ES-I3 (cell line): ENCODE measurements at regions not wholly inside any gene's neighbourhood (a gene's known extent, or its start where the extent isn't known, plus 50 kb on each side); places are given as distances from the start of the nearest gene placed in this dataset.

Experiments
- H3K36me3 ChIP-seq: 2 replicates; pipeline ENCODE4 v1.6.1; 2013; ENCODE audit warnings: mild to moderate bottlenecking, low read length, control low read depth, moderate library complexity; ENCODE audit not compliant: insufficient read depth
- H3K4me1 ChIP-seq: 2 replicates; pipeline ENCODE4 v1.6.1; 2013; ENCODE audit warnings: mild to moderate bottlenecking, control low read depth, low read length; ENCODE audit not compliant: insufficient read depth
- H3K9ac ChIP-seq: 2 replicates; pipeline ENCODE4 v1.6.1; 2013; ENCODE audit warnings: low read depth, mild to moderate bottlenecking, low read length, moderate library complexity
- H3K9me3 ChIP-seq: 2 replicates; pipeline ENCODE4 v1.6.1; 2013; ENCODE audit warnings: mild to moderate bottlenecking, low read length, moderate library complexity; ENCODE audit not compliant: control insufficient read depth, insufficient read depth

DNA sequence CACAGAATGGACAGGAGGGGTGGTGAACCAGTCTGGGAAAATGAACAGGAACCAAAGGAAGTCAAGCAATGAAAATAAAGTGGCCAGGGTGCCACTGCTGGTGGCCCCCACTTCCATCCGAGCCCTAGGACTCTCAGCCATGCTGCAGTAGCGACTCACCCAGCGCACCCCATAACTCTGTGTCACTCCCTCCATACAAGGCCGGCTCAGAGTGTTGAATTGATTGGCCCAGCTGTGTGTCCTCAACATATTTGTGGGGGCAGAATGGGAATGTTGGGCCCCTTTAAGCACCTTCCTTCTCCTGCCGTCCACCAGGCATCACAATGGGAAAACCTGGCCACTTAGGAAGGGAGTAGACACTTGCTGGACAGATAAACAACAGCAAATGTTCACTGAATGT is 169.0 kb upstream of the SDK2 start:
- H3K9ac ChIP-seq, result no peak overlapping the region
- H3K9me3 ChIP-seq, result peaks cover 1% of the 10 kb centered on the region; the same call in 1 of the 2 replicates
- peaks cover 15% of the 10 kb centered on the region for H3K4me1 ChIP-seq
- no peaks in the 10 kb centered on the region for H3K36me3 ChIP-seq

GRCh38 chr17:73814075-73814474 is 169.8 kb upstream of the SDK2 start:
- peaks cover 9% of the 10 kb centered on the region for H3K9me3 ChIP-seq
- peaks cover 15% of the 10 kb centered on the region for H3K4me1 ChIP-seq
- no peak overlapping the region for H3K9ac ChIP-seq
- H3K36me3 ChIP-seq, result no peaks in the 10 kb centered on the region

DNA sequence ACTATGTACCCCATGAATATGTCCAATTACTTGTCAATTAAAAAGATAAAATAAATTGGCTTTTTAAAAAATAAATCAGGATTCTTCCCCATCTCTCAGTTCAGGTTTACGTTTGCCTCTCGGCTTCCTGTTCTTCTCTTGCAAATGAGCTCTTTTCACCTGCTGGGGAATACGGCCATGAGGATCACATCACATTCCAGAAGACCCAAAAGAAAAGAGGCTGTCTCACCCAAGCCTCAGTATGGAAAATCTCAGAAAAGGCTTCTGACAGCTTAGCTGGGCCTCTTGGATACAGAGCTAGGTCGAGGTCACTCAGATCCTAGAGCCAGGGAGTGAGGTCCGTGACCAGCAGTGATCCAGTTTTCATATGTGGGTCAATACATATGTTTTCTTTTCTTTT is 171.2 kb upstream of the SDK2 start:
- Histone ChIP-seq H3K36me3 (no peaks in the 10 kb centered on the region), H3K4me1 (peaks cover 15% of the 10 kb centered on the region), H3K9ac (no peak overlapping the region), H3K9me3 (peaks cover 14% of the 10 kb centered on the region)

GRCh38 chr17:73819440-73820395 is 175.5 kb upstream of the SDK2 start:
- Histone ChIP-seq H3K36me3 (no peaks in the 10 kb centered on the region), H3K9ac (no peak overlapping the region), H3K9me3 (peaks cover 14% of the 10 kb centered on the region), H3K4me1 (peaks cover 25% of the 10 kb centered on the region)

GRCh38 chr17:73820686-73821448 is 176.6 kb upstream of the SDK2 start:
- no peak overlapping the region for H3K9ac ChIP-seq

GRCh38 chr17:73821665-73822064 is 177.4 kb upstream of the SDK2 start:
- no peaks in the 10 kb centered on the region for H3K36me3 ChIP-seq

More at GRCh38 chr17:73820686-73821448, 176.6 kb upstream of the SDK2 start:
- peaks cover 14% of the 10 kb centered on the region for H3K9me3 ChIP-seq
- H3K4me1 ChIP-seq, result peaks cover 18% of the 10 kb centered on the region
- H3K36me3 ChIP-seq, result no peaks in the 10 kb centered on the region

GRCh38 chr17:73822371-73822770 is 178.1 kb upstream of the SDK2 start:
- H3K4me1 ChIP-seq, result peaks cover 31% of the 10 kb centered on the region
- no peaks in the 10 kb centered on the region for H3K36me3 ChIP-seq
- peaks cover 14% of the 10 kb centered on the region for H3K9me3 ChIP-seq
- no peak overlapping the region for H3K9ac ChIP-seq

More at GRCh38 chr17:73821665-73822064, 177.4 kb upstream of the SDK2 start:
- peaks cover 24% of the 10 kb centered on the region for H3K4me1 ChIP-seq
- H3K9ac ChIP-seq, result no peak overlapping the region
- H3K9me3 ChIP-seq, result peaks cover 14% of the 10 kb centered on the region

DNA sequence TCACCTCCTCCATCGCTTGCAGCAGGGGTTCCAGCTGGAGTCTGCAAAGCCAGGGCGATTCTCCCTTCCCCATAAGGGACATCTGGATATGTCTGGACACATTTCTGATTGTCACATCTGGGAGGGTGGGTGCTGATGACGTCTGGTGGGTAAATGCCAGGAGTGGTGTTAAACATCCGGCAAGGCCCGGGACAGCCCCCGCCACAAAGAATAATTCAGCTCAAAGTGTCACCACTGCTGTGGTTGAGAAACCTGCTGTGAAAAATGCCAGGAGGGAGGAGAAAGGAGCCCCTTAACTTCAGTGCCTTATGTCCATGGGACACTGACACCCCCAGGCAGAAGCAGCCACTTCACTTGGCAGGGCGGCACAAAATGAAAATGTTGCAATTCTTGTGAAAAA is 179.4 kb upstream of the SDK2 start:
- Histone ChIP-seq H3K4me1 (peaks cover 41% of the 10 kb centered on the region), H3K36me3 (no peaks in the 10 kb centered on the region)

DNA sequence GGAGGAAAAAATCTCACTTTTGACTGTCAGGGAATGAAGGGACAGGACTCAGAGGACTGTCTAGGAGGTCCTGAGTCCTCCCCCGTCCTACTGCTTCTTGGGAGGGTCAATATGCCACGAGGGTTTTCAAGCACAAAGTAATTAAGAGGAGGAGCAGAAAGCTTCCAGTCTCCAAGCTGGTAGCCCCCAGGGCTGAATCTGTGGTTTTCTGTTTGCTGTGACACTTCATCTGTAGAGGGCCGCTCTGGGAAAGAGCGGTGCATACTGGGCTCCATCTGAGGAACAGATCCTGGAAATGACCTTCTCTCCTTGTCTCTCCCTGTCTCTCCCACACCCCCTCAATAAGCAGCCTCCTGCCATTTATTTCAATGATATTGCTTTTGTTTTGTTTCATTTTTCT is 180.1 kb upstream of the SDK2 start:
- Histone ChIP-seq H3K4me1 (peaks cover 47% of the 10 kb centered on the region), H3K9me3 (0 out of 2 replicates have a peak, but pooled peaks cover 4% of the 10 kb centered on the region), H3K36me3 (no peaks in the 10 kb centered on the region), H3K9ac (no peak overlapping the region)

More for the DNA sequence above, 179.4 kb upstream of the SDK2 start:
- Histone ChIP-seq H3K9ac (no peak overlapping the region), H3K9me3 (peaks cover 8% of the 10 kb centered on the region)

DNA sequence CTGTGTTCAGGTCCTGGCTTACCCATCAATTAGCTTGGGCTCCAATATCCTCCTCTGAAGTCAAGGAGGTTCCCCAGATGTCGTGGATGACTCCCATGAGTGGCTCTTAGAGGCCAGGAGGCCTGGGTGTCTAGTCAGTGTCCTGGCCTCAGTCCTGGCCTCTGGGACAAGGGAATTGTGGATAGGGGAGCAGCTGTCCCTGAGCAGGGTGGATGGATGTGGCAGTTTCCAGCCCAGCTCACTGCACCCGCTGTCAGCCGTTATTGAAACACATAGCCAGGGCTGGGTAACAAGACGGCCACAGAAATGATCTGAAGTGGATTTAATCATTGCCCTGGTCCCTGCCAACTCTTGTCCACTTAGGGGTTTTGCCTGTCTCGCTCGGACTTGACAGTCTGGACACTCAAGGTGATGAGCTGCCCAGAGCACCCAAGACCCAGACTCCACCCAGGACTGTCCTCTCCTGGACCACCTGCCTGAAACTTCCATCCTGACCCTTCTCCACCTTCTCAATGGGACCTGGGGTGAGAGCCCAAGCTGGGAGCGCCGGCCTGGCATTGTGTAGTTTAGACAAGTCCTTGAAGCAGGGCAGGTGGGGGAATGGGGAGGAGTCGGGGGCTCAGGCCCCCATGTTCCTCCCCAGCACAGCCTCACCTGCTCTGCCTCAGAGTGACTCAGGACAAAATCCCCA is 182.1 kb upstream of the SDK2 start:
- H3K4me1 ChIP-seq, result peaks cover 48% of the 10 kb centered on the region
- no peaks in the 10 kb centered on the region for H3K9me3 ChIP-seq
- no peaks in the 10 kb centered on the region for H3K36me3 ChIP-seq
- no peak overlapping the region for H3K9ac ChIP-seq

DNA sequence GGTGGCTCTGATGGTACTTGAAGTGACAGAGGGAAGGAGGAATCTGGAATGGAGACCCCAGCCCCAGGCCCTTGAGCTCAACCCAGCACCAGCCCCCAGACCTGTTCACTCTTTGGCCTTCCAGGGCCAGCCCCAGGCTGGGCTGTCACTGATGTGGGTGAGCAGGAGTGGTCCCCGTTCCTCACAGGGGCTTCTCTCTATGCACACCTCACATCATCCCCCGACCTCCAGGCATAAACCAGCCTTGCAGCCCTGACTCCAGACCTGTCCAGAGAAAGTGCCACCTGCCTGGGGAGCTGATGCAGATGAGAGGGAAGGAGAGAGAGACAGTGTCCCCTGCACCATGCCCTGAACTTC is 182.6 kb upstream of the SDK2 start:
- no peak overlapping the region for H3K9ac ChIP-seq
- no peaks in the 10 kb centered on the region for H3K36me3 ChIP-seq

DNA sequence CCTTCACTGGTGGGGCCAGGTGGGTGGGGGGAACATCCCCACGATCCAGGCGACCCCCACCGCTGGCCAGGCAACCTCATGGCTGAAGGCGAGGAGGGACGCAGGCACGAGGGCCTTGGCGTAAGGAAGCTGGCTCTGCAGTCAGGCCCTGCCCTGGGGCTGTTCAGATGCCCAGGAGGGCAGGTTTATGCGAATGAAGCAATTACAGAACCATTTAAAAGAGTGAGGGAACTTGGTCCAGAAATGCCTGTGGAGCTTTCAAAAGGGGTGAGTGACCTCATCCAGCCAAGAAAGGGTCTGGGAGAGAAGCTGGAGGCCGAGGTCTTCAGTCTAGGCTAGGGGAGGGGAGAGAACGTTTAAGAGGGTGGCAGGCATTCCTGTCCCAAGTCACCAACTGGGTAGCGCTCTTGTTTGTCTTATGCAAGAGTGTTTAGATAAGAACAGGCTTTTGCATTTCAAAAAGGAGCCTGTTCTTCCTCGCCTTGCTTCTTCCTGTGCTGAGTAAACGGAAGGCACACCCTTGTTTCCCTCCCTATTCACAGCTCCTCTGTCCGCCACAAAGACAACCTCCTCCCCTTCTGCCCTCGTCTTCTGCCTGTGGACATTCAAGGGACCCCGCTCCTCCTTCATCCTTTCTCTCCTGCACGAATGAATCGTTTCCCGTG is 183.5 kb upstream of the SDK2 start:
- Histone ChIP-seq H3K4me1 (peaks cover 41% of the 10 kb centered on the region), H3K36me3 (no peaks in the 10 kb centered on the region), H3K9ac (no peak overlapping the region), H3K9me3 (no peaks in the 10 kb centered on the region)

More for the DNA sequence above, 182.6 kb upstream of the SDK2 start:
- H3K9me3 ChIP-seq, result no peaks in the 10 kb centered on the region
- H3K4me1 ChIP-seq, result peaks cover 42% of the 10 kb centered on the region

GRCh38 chr17:73829676-73830280 is 185.5 kb upstream of the SDK2 start:
- H3K36me3 ChIP-seq, result no peaks in the 10 kb centered on the region
- H3K4me1 ChIP-seq, result peaks cover 38% of the 10 kb centered on the region
- H3K9me3 ChIP-seq, result no peaks in the 10 kb centered on the region
- no peak overlapping the region for H3K9ac ChIP-seq
